ENCODE measurements at regions not wholly inside any gene's neighbourhood (a gene's known extent, or its start where the extent isn't known, plus 50 kb on each side); places are given as distances from the start of the nearest gene placed in this dataset.

DNA sequence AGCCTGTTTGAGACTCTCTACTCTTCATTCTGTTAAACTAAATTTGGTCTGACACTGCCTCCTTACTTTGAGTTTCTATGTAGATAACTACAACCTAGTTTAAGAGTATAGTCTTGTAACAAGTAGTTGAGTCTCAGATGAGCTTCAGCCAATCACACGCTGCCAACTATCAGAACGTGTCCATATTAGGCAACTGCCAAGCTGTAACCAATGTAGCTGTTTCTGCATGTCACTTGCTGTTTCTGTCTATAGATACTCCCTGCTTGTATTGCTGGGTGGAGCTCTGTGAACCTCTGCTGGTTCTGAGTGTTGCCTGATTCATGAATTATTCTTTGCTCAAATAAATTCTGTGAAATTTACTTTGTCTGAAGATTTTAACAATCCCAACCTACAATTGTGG is 452.6 kb upstream of the NR5A2 start:
- no peaks in the 10 kb centered on the region for H3K9me3 ChIP-seq (ENCODE audit: low read length)
- no peak for TF ChIP-seq CTCF (IDR thresholded peaks at IDR 0.05; ENCODE audit: low read length)
- TF ChIP-seq EZH2 (IDR thresholded peaks at IDR 0.05; ENCODE audit: borderline replicate concordance, low read length) = no peak
- no peaks in the 10 kb centered on the region for H3K79me2 ChIP-seq (ENCODE audit: insufficient read depth, low read length)
- no peaks in the 10 kb centered on the region for H4K20me1 ChIP-seq (ENCODE audit: insufficient read depth, low read length)
- H3K4me2 ChIP-seq (ENCODE audit: low read length) = no peak overlapping the region
- no peak overlapping the region for H3K4me3 ChIP-seq (ENCODE audit: low read depth, low read length, poor library complexity, severe bottlenecking)
- no peaks in the 10 kb centered on the region for H3K4me1 ChIP-seq (ENCODE audit: insufficient read depth, low read length, severe bottlenecking)
- no peak overlapping the region for H3K9ac ChIP-seq (ENCODE audit: low read length)
- H3K9me2 ChIP-seq (ENCODE audit: low read depth, low read length) = no peaks in the 10 kb centered on the region
- no peak overlapping the region for H2AFZ ChIP-seq (ENCODE audit: low read length)
- no peaks in the 10 kb centered on the region for H3K36me3 ChIP-seq (ENCODE audit: insufficient read depth, low read length)
- no peaks in the 10 kb centered on the region for H3K27me3 ChIP-seq (ENCODE audit: insufficient read depth, low read length)
- H3K27ac ChIP-seq (ENCODE audit: low read depth, low read length, poor library complexity, severe bottlenecking) = no peak overlapping the region
- H3F3A ChIP-seq (ENCODE audit: insufficient read depth, low read length) = no peaks in the 10 kb centered on the region

DNA sequence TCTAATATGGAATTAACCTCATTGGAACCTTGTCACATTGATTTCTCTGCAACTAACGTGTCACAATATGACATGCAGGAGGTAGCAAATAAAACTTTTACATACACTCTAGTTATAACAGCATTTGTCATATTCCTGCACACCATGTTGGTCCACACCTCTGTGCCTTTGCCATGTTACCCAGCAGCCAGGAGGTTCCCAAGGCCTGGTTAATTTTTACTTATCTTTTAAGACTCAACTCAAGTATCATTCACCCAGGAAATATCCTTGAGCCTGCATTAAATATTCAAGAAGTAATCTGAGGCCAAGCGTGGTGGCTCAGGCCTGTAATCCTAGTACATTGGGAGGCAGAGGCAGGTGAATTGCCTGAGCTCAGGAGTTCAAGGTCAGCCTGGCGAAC is 447.2 kb upstream of the NR5A2 start:
- Histone ChIP-seq H3K4me2 (ENCODE audit: low read length) (no peak overlapping the region), H3K9me3 (ENCODE audit: low read length) (no peaks in the 10 kb centered on the region), H3K9ac (ENCODE audit: low read length) (no peak overlapping the region), H3K79me2 (ENCODE audit: insufficient read depth, low read length) (no peaks in the 10 kb centered on the region), H3K4me1 (ENCODE audit: insufficient read depth, low read length, severe bottlenecking) (no peaks in the 10 kb centered on the region), H2AFZ (ENCODE audit: low read length) (no peak overlapping the region), H3K36me3 (ENCODE audit: insufficient read depth, low read length) (no peaks in the 10 kb centered on the region), H3F3A (ENCODE audit: insufficient read depth, low read length) (no peaks in the 10 kb centered on the region), H3K27ac (ENCODE audit: low read depth, low read length, poor library complexity, severe bottlenecking) (no peak overlapping the region), H3K9me2 (ENCODE audit: low read depth, low read length) (no peaks in the 10 kb centered on the region), H3K27me3 (ENCODE audit: insufficient read depth, low read length) (no peaks in the 10 kb centered on the region), H3K4me3 (ENCODE audit: low read depth, low read length, poor library complexity, severe bottlenecking) (no peak overlapping the region), H4K20me1 (ENCODE audit: insufficient read depth, low read length) (no peaks in the 10 kb centered on the region)
- no peak for TF ChIP-seq EZH2 (IDR thresholded peaks at IDR 0.05; ENCODE audit: borderline replicate concordance, low read length)
- no peak for TF ChIP-seq CTCF (IDR thresholded peaks at IDR 0.05; ENCODE audit: low read length)

DNA sequence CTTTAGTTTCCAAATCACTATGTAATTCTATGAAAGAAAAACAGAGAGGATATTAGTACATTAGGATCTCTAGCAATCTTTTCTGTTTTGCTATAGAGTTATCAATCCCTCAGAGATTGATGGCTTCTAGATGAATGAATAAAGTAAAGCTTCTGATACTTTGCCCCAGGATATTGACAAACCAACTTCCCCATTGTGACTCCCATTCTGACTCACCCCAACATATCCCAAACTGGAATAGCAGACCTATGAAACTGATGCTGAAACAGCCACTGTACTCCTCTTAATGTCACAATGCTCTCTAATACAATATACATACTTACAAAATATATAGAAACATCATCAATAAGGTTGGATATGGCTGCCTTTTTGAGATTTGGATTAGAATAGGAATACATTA is 442.1 kb upstream of the NR5A2 start:
- Histone ChIP-seq H3K27me3 (ENCODE audit: insufficient read depth, low read length) (no peaks in the 10 kb centered on the region), H3K79me2 (ENCODE audit: insufficient read depth, low read length) (no peaks in the 10 kb centered on the region), H3K9me2 (ENCODE audit: low read depth, low read length) (no peaks in the 10 kb centered on the region), H3F3A (ENCODE audit: insufficient read depth, low read length) (no peaks in the 10 kb centered on the region), H4K20me1 (ENCODE audit: insufficient read depth, low read length) (no peaks in the 10 kb centered on the region), H3K4me2 (ENCODE audit: low read length) (no peak overlapping the region), H3K9me3 (ENCODE audit: low read length) (no peaks in the 10 kb centered on the region), H3K36me3 (ENCODE audit: insufficient read depth, low read length) (no peaks in the 10 kb centered on the region), H3K27ac (ENCODE audit: low read depth, low read length, poor library complexity, severe bottlenecking) (no peak overlapping the region), H3K4me3 (ENCODE audit: low read depth, low read length, poor library complexity, severe bottlenecking) (no peak overlapping the region), H3K9ac (ENCODE audit: low read length) (no peak overlapping the region), H2AFZ (ENCODE audit: low read length) (no peak overlapping the region), H3K4me1 (ENCODE audit: insufficient read depth, low read length, severe bottlenecking) (no peaks in the 10 kb centered on the region)
- TF ChIP-seq CTCF (IDR thresholded peaks at IDR 0.05; ENCODE audit: low read length) = no peak
- TF ChIP-seq EZH2 (IDR thresholded peaks at IDR 0.05; ENCODE audit: borderline replicate concordance, low read length) = no peak

Measured in OCI-LY1 (cell line).